Neural cell (in vitro differentiated cells): ENCODE measurements at regions not wholly inside any gene's neighbourhood (a gene's known extent, or its start where the extent isn't known, plus 50 kb on each side); places are given as distances from the start of the nearest gene placed in this dataset.

Experiments
- H2AFZ ChIP-seq: fragments of 200-600, 300-800 bp; sonication (generic), shearing (Covaris generic); 2 replicates; pipeline ENCODE4 v1.6.0; 2014; ENCODE audit warnings: low read depth, mild to moderate bottlenecking, antibody characterized with exemption, low read length, moderate library complexity
- H3F3A ChIP-seq: fragments of 200-600 bp; shearing (Covaris generic); 2 replicates; pipeline ENCODE4 v1.6.1; 2016; ENCODE audit warnings: mild to moderate bottlenecking, moderate library complexity, mixed read lengths, antibody characterized with exemption, low read length; ENCODE audit not compliant: insufficient read depth, poor library complexity, severe bottlenecking
- H3K27ac ChIP-seq: fragments of 200-600, 300-800 bp; sonication (generic), shearing (Covaris generic); 2 replicates; pipeline ENCODE4 v1.5.1; 2014; ENCODE audit warnings: mild to moderate bottlenecking, low read length, moderate library complexity
- H3K27me3 ChIP-seq: fragments of 300-800, 200-600 bp; sonication (generic), shearing (Covaris generic); 2 replicates; pipeline ENCODE4 v1.6.0; 2014; ENCODE audit warnings: mild to moderate bottlenecking, low read depth, low read length, moderate library complexity; ENCODE audit not compliant: insufficient read depth
- H3K36me3 ChIP-seq: fragments of 300-800, 200-600 bp; sonication (generic), shearing (Covaris generic); 2 replicates; pipeline ENCODE4 v1.5.1; 2014; ENCODE audit warnings: mild to moderate bottlenecking, antibody characterized with exemption, low read length, moderate library complexity; ENCODE audit not compliant: insufficient read depth
- H3K4me2 ChIP-seq: fragments of 300-800, 200-600 bp; sonication (generic), shearing (Covaris generic); 2 replicates; pipeline ENCODE4 v1.6.0; 2014; ENCODE audit warnings: mild to moderate bottlenecking, low read length
- H3K4me3 ChIP-seq: fragments of 300-800, 200-600 bp; sonication (generic), shearing (Covaris generic); 2 replicates; pipeline ENCODE4 v1.5.1; 2014; ENCODE audit warnings: mild to moderate bottlenecking, low read length, moderate library complexity
- H3K79me2 ChIP-seq: fragments of 200-600 bp; shearing (Covaris generic); replicated peaks from 2 replicates; pipeline ENCODE4 v1.6.0; 2014; ENCODE audit warnings: mild to moderate bottlenecking, low read length, moderate library complexity; ENCODE audit not compliant: insufficient read depth
- H3K9ac ChIP-seq: fragments of 300-800, 200-600 bp; sonication (generic), shearing (Covaris generic); 2 replicates; pipeline ENCODE4 v1.6.1; 2016; ENCODE audit warnings: mild to moderate bottlenecking, low read length, mixed read lengths
- H3K9me2 ChIP-seq: fragments of 200-600 bp; shearing (Covaris generic); 2 replicates; pipeline ENCODE4 v1.6.1; 2016; ENCODE audit warnings: mild to moderate bottlenecking, low read length, mixed read lengths; ENCODE audit not compliant: insufficient read depth
- H3K9me3 ChIP-seq: fragments of 200-600, 300-800 bp; sonication (generic), shearing (Covaris generic); 2 replicates; pipeline ENCODE4 v1.6.1; 2016; ENCODE audit warnings: mild to moderate bottlenecking, mixed run types, low read length, moderate library complexity, mixed read lengths
- H4K20me1 ChIP-seq: fragments of 200-600 bp; shearing (Covaris generic); 2 replicates; pipeline ENCODE4 v1.6.1; 2016; ENCODE audit warnings: mild to moderate bottlenecking, mixed run types; ENCODE audit not compliant: insufficient read depth
- EP300 ChIP-seq: fragments of 450-650 bp; conservative IDR thresholded peaks from 2 replicates; pipeline ENCODE4 v1.6.1; 2014; ENCODE audit warnings: antibody characterized with exemption, mild to moderate bottlenecking, moderate library complexity; ENCODE audit not compliant: poor library complexity, severe bottlenecking
- EZH2 ChIP-seq: fragments of 200-600, 300-800 bp; shearing (Covaris generic), sonication (generic); IDR thresholded peaks from 2 replicates; pipeline ENCODE4 v1.6.1; 2014; ENCODE audit warnings: antibody characterized with exemption, low read length, borderline replicate concordance, mild to moderate bottlenecking; ENCODE audit not compliant: insufficient read depth, poor library complexity, severe bottlenecking
- MXI1 ChIP-seq: fragments of 450-650 bp; conservative IDR thresholded peaks from 2 replicates; pipeline ENCODE4 v1.6.1; 2014; ENCODE audit warnings: antibody characterized with exemption, mild to moderate bottlenecking; ENCODE audit not compliant: poor library complexity, severe bottlenecking
- POLR2AphosphoS5 ChIP-seq: IDR thresholded peaks from 2 replicates; pipeline ENCODE4 v1.6.1; 2012
- RAD21 ChIP-seq: fragments of 450-650 bp; conservative IDR thresholded peaks from 2 replicates; pipeline ENCODE4 v1.6.1; 2014; ENCODE audit warnings: antibody characterized with exemption, mild to moderate bottlenecking, moderate library complexity
- SMC3 ChIP-seq: fragments of 450-650 bp; conservative IDR thresholded peaks from 2 replicates; pipeline ENCODE4 v1.6.1; 2014; ENCODE audit warnings: antibody characterized with exemption, mild to moderate bottlenecking, moderate library complexity; ENCODE audit not compliant: poor library complexity
- TAF1 ChIP-seq: IDR thresholded peaks from 2 replicates; pipeline ENCODE4 v1.6.1; 2012; ENCODE audit warnings: low read depth
- TF ChIP-seq, protein P1 (sequence below): fragments of 450-650 bp; IDR thresholded peaks from 2 replicates; pipeline ENCODE4 v1.5.1; 2014; ENCODE audit warnings: antibody characterized with exemption, mild to moderate bottlenecking, moderate library complexity; ENCODE audit not compliant: poor library complexity, severe bottlenecking
- TF ChIP-seq, protein P2 (sequence below): IDR thresholded peaks from 2 replicates; pipeline ENCODE4 v1.6.1; 2012; ENCODE audit warnings: borderline replicate concordance

DNA sequence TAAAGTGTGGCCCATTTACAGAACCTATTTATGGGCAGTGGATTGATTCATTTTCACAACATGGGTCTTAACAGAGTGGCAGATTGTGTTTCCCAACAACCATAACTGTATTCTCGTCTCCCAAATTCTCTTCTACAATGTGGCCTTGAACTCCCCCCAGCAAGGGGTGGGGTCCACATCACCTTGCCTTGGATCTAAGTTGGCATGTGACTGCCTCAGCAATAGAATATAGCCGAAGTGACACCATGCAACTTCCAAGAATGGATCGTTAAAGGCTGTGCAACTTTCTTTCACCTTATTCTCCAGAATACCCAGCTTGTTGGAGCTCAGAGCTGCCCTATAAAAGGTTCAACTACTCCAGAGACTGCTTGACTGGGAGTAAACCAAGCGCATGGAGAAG is 72.0 kb upstream of the CDH5 start:
- Histone ChIP-seq H3K27me3 (no peaks in the 10 kb centered on the region), H3K79me2 (no peaks in the 10 kb centered on the region), H2AFZ (no peak overlapping the region), H3K9ac (no peak overlapping the region), H3K9me3 (no peaks in the 10 kb centered on the region), H3K27ac (no peak overlapping the region), H3K4me3 (no peak overlapping the region), H3K4me2 (no peak overlapping the region), H4K20me1 (no peaks in the 10 kb centered on the region), H3F3A (no peaks in the 10 kb centered on the region), H3K9me2 (no peaks in the 10 kb centered on the region), H3K36me3 (no peaks in the 10 kb centered on the region)
- TF ChIP-seq, protein P1, sequence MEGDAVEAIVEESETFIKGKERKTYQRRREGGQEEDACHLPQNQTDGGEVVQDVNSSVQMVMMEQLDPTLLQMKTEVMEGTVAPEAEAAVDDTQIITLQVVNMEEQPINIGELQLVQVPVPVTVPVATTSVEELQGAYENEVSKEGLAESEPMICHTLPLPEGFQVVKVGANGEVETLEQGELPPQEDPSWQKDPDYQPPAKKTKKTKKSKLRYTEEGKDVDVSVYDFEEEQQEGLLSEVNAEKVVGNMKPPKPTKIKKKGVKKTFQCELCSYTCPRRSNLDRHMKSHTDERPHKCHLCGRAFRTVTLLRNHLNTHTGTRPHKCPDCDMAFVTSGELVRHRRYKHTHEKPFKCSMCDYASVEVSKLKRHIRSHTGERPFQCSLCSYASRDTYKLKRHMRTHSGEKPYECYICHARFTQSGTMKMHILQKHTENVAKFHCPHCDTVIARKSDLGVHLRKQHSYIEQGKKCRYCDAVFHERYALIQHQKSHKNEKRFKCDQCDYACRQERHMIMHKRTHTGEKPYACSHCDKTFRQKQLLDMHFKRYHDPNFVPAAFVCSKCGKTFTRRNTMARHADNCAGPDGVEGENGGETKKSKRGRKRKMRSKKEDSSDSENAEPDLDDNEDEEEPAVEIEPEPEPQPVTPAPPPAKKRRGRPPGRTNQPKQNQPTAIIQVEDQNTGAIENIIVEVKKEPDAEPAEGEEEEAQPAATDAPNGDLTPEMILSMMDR: no peak
- TF ChIP-seq SMC3 (no peak), MXI1 (no peak)

DNA sequence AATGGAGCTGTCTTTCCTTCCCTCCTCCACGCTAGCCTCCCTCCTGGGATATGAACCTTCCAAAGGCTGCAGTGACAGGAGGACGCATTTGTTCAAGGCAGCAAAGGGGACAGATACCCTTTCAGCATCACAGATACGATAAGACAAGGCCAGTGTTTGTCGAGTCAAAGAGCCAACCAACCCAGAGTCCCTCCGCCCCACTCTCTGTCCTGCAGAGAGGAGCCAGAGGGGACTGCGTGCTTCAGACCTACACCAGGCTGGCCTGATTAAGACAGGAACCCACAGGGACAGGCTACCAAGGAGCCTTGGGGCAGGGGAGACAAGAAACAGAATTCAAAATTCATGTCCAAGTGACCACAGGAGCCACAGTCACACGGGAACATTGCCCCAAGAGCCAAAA is 72.6 kb upstream of the CDH5 start:
- Histone ChIP-seq H3K79me2 (no peaks in the 10 kb centered on the region), H3K9me2 (no peaks in the 10 kb centered on the region), H3K36me3 (no peaks in the 10 kb centered on the region), H2AFZ (no peak overlapping the region), H3K4me2 (no peak overlapping the region), H3K27me3 (no peaks in the 10 kb centered on the region), H3K9ac (no peak overlapping the region), H3F3A (no peaks in the 10 kb centered on the region), H3K27ac (no peak overlapping the region), H3K4me3 (no peak overlapping the region), H4K20me1 (no peaks in the 10 kb centered on the region), H3K9me3 (no peaks in the 10 kb centered on the region)
- TF ChIP-seq RAD21: no peak
- no peak for TF ChIP-seq EP300
- TF ChIP-seq SMC3: no peak
- TF ChIP-seq, protein P1: no peak
- TF ChIP-seq MXI1: no peak
- no peak for TF ChIP-seq POLR2AphosphoS5
- TF ChIP-seq EZH2: no peak
- TF ChIP-seq, protein P2, sequence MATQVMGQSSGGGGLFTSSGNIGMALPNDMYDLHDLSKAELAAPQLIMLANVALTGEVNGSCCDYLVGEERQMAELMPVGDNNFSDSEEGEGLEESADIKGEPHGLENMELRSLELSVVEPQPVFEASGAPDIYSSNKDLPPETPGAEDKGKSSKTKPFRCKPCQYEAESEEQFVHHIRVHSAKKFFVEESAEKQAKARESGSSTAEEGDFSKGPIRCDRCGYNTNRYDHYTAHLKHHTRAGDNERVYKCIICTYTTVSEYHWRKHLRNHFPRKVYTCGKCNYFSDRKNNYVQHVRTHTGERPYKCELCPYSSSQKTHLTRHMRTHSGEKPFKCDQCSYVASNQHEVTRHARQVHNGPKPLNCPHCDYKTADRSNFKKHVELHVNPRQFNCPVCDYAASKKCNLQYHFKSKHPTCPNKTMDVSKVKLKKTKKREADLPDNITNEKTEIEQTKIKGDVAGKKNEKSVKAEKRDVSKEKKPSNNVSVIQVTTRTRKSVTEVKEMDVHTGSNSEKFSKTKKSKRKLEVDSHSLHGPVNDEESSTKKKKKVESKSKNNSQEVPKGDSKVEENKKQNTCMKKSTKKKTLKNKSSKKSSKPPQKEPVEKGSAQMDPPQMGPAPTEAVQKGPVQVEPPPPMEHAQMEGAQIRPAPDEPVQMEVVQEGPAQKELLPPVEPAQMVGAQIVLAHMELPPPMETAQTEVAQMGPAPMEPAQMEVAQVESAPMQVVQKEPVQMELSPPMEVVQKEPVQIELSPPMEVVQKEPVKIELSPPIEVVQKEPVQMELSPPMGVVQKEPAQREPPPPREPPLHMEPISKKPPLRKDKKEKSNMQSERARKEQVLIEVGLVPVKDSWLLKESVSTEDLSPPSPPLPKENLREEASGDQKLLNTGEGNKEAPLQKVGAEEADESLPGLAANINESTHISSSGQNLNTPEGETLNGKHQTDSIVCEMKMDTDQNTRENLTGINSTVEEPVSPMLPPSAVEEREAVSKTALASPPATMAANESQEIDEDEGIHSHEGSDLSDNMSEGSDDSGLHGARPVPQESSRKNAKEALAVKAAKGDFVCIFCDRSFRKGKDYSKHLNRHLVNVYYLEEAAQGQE: no peak
- TF ChIP-seq TAF1: no peak
